Stomach smooth muscle (tissue), 2 donors: ENCODE measurements at regions not wholly inside any gene's neighbourhood (a gene's known extent, or its start where the extent isn't known, plus 50 kb on each side); places are given as distances from the start of the nearest gene placed in this dataset.
"Not testable (repeated sequence)": the region's sequence is repeated elsewhere in the genome, so short reads cannot be mapped to it uniquely, and the experiment has no call there.

ENCODE experiments used
- H3K27ac ChIP-seq: one replicate; pipeline ENCODE4 v1.7.0; 2013; ENCODE audit warnings: mild to moderate bottlenecking, low read length, inconsistent platforms
- H3K27me3 ChIP-seq, 2 donors: one replicate each; pipeline ENCODE4 v1.7.0; 2013; ENCODE audit warnings: low read length in 2 of 2; ENCODE audit not compliant: insufficient read depth in 2 of 2, control insufficient read depth in 1 of 2
- H3K36me3 ChIP-seq, 2 donors: one replicate each; pipeline ENCODE4 v1.7.0; 2013; ENCODE audit warnings: low read length in 2 of 2; ENCODE audit not compliant: control insufficient read depth in 2 of 2, insufficient read depth in 2 of 2
- H3K4me1 ChIP-seq: one replicate; pipeline ENCODE4 v1.7.0; 2013; ENCODE audit warnings: low read length; ENCODE audit not compliant: control insufficient read depth, insufficient read depth
- H3K4me3 ChIP-seq, 2 donors: one replicate each; pipeline ENCODE4 v1.7.0; 2013; ENCODE audit warnings: low read length in 2 of 2
- H3K9ac ChIP-seq, 2 donors: one replicate each; pipeline ENCODE4 v1.7.0; 2013; ENCODE audit warnings: low read length in 2 of 2, mild to moderate bottlenecking in 1 of 2
- H3K9me3 ChIP-seq, 2 donors: one replicate each; pipeline ENCODE4 v1.7.0; 2013; ENCODE audit warnings: low read length in 2 of 2; ENCODE audit not compliant: control insufficient read depth in 2 of 2
- donor health status: healthy.
- donor health status: Pancreatic carcinoma.

DNA sequence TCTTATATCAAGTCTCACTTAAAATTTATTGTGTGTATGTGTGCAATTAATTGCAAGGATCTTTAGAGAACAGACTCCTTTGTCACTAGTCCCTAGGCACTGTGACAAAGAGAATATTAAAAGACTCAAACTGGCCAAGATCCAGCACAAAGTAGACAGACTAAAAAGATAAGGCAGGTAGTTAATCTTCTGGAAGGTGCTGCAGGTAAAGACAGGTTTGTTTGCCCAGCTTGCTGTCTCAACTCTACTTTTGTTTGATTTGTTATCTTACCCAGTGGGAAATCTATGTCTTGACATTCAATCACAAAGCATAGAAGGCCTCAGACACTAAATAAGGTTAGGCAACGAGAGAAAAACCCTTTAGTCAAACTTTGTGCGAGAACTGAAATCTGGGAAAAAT is 807.9 kb upstream of the LRRN3 start:
- Histone ChIP-seq H3K27ac (no peak overlapping the region), H3K27me3 (no peaks in the 10 kb centered on the region), H3K9me3 (no peaks in the 10 kb centered on the region), H3K4me3 (no peak overlapping the region), H3K9ac (no peak overlapping the region), H3K4me1 (no peaks in the 10 kb centered on the region), H3K36me3 (no peaks in the 10 kb centered on the region)

DNA sequence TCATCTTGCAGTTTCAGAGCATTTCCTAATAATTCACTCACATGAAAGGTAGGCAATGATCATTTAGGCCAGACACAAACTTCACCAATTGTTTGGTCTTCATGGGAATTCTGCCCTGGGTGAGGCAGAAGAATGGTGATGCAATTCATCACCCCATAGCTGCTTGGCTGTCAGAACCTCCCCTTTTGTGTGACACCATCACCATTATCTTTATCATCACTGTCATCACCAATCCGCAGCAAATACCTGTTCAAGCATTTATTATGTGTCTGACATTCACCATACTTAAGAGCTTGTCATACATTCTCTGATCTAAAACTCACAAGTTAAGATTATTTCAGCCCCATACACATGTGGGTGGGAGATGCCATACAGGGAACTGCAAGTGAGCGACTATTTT is 799.5 kb upstream of the LRRN3 start:
- H3K9me3 ChIP-seq, result no peaks in the 10 kb centered on the region
- no peaks in the 10 kb centered on the region for H3K36me3 ChIP-seq
- H3K9ac ChIP-seq, result no peak overlapping the region
- H3K27ac ChIP-seq, result no peak overlapping the region
- no peak overlapping the region for H3K4me3 ChIP-seq
- H3K27me3 ChIP-seq, result no peaks in the 10 kb centered on the region
- no peaks in the 10 kb centered on the region for H3K4me1 ChIP-seq

DNA sequence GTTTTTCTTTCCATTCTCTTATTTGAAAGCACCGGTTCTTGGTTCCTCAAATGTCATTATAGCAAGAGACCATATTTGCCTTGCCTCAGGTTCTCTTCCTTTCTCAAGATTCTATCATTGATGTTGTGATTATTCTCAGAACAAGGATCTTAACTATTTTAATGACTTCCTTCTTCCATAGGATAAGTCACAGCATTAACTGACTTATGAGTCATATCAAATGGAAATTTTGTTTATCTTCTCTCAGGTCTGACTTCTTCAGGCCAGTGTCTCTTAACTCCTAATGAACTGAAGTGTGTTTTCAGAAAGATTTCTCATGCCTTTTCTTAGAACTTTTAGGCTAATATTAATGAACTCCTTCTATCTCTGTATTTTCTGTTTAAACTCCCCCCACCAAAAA is 794.6 kb upstream of the LRRN3 start:
- H3K36me3 ChIP-seq, result no peaks in the 10 kb centered on the region
- H3K4me3 ChIP-seq, result no peak overlapping the region
- H3K27me3 ChIP-seq, result no peaks in the 10 kb centered on the region
- no peaks in the 10 kb centered on the region for H3K4me1 ChIP-seq
- peaks cover 0 to 2% of the 10 kb centered on the region in 2 donors for H3K9me3 ChIP-seq
- H3K27ac ChIP-seq, result no peak overlapping the region
- no peak overlapping the region for H3K9ac ChIP-seq

DNA sequence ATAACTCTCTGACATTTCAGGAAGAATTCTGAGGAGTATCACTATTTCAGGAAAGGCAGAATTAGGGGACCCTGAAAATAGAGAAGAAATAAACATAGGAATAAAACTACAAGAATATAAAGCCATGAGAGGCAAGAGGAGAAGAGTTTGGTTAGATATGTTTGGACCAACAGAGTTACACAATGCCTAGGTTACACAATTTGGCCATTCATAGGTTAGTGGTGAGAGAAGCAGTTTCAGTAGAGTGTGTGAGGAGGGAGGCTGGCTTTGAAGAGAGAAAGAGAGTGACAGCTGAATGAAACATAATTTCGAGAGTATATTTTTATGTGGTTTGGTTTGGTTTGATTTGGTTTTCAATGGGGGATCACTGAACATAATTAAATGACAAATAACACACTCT is 783.2 kb upstream of the LRRN3 start:
- H3K4me3 ChIP-seq, result no peak overlapping the region
- no peaks in the 10 kb centered on the region for H3K36me3 ChIP-seq
- H3K27me3 ChIP-seq, result no peaks in the 10 kb centered on the region
- no peaks in the 10 kb centered on the region for H3K9me3 ChIP-seq
- no peaks in the 10 kb centered on the region for H3K4me1 ChIP-seq
- no peak overlapping the region for H3K27ac ChIP-seq
- no peak overlapping the region for H3K9ac ChIP-seq

DNA sequence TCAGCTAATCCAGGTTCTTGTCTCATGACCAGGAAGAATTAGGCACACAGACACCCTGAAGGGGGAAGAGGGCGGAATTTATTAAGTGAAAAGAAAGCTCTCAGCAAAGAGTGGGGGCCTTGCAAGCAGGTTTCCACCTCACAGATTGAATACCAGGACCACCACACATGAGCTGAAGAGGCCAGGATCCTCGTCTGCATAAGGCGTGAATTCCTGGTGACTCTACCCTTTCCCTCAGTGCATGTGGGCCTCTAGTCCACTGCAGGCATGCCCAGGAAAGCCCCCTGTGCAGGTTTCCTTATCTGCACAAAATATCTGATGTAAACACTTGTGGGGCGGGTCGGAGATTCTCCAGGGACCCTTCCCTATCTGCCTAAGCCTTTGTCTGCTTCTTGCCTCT is 782.1 kb upstream of the LRRN3 start:
- no peaks in the 10 kb centered on the region for H3K27me3 ChIP-seq
- H3K4me1 ChIP-seq, result no peaks in the 10 kb centered on the region
- no peaks in the 10 kb centered on the region for H3K36me3 ChIP-seq
- H3K9ac ChIP-seq, result no peak overlapping the region
- no peaks in the 10 kb centered on the region for H3K9me3 ChIP-seq
- no peak overlapping the region for H3K4me3 ChIP-seq
- no peak overlapping the region for H3K27ac ChIP-seq

DNA sequence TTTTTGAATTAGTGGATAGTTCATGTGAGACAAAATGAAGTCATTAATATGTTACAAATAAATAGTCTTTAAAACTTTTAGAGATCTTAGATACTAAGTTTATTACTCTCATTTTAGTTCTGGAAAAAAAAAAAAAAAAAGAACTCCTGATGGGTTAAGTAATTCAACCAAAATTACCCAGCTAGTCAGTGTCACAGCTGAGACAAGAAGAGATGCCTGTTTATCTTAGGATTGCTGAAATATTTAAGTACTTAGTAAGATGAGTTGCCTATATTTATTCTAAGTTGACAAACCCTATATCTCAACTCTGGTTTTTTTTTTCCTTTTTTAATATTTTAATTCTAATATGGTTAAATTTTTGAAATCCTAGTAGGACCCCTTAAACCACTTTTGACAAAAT is 781.0 kb upstream of the LRRN3 start:
- no peaks in the 10 kb centered on the region for H3K36me3 ChIP-seq
- H3K27ac ChIP-seq, result no peak overlapping the region
- H3K4me1 ChIP-seq, result no peaks in the 10 kb centered on the region
- no peak overlapping the region for H3K9ac ChIP-seq
- no peaks in the 10 kb centered on the region for H3K27me3 ChIP-seq
- H3K9me3 ChIP-seq, result peaks cover 0 to 3% of the 10 kb centered on the region in 2 donors
- no peak overlapping the region for H3K4me3 ChIP-seq

DNA sequence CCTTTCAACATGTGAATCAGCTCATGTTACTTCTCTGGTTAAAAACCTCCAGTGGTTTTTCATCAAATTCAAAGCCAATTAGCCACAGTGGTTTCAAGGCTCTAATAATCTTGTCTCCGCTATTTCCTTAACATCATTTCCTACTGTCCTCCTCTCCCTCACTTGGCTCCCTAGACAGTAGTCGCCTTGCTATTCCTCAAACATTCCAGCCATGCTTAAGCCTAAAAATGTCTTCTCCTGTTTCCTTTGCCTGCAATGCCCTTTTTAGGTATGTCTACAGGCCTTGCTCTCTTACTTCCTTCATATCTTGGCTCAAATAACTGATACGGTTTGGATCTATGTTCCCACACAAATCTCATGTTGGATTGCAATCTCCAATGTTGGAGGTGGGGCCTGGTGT is 779.4 kb upstream of the LRRN3 start:
- Histone ChIP-seq H3K27me3 (no peaks in the 10 kb centered on the region), H3K9me3 (peaks cover 0 to 3% of the 10 kb centered on the region in 2 donors), H3K9ac (no peak overlapping the region), H3K4me1 (no peaks in the 10 kb centered on the region), H3K36me3 (no peaks in the 10 kb centered on the region), H3K27ac (no peak overlapping the region), H3K4me3 (no peak overlapping the region)

DNA sequence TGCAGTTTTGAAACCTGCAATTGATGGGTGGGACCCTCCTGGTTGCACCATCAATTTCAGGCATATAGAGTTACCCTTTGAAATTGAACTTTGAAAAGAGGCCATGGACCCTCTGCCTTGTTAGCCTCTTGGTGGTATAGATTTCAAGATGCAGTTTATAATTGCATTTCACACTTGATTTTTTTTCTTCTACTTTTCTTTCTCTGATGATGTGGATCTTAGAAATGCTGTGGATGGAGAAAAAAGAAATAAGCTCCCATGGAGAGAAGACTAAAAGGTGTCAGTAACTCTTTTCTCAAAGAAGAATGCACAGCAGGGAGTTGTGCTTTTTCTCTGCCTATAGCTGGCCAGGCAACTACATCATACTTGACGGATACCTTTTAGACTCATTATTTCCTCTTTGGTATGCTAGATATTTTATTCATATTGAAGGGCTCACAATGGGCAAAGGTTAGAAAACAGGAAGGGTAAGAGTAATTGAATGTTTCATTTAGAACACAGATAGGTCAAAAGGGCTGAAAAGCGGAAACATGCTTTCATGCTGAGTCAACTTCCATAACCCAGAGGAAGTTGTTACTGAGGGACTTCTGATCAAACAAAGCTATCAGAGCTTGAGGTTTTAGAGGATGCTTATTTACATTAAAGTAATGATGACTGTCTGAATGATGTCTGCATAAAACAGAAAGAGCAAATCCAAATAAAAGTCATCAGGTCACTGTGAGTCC is 773.2 kb upstream of the LRRN3 start:
- no peak overlapping the region for H3K27ac ChIP-seq
- H3K36me3 ChIP-seq, result no peaks in the 10 kb centered on the region
- no peaks in the 10 kb centered on the region for H3K4me1 ChIP-seq
- H3K4me3 ChIP-seq, result no peak overlapping the region
- no peaks in the 10 kb centered on the region for H3K27me3 ChIP-seq
- no peak overlapping the region for H3K9ac ChIP-seq
- peaks cover 0 to 3% of the 10 kb centered on the region in 2 donors for H3K9me3 ChIP-seq

DNA sequence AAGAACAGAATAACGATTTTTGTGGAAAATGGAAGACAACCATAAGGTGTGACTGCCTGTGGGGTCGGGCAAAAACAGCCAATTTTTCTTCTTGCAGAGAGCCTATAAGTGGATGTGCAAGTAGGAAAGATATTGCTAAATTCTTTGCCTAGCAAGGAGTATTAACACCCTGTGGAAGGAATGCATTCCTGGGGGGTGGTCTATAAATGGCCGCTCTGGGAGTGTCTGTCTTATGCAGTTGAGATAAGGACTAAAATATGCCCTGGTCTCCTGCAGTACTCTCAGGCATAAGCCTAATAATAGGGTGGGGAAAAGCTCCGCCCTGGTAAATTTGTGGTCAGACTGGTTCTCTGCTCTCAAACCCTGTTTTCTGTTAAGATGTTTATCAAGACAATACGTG is 770.6 kb upstream of the LRRN3 start:
- H3K4me1 ChIP-seq, H3K4me3 ChIP-seq, H3K9me3 ChIP-seq, H3K36me3 ChIP-seq, H3K27me3 ChIP-seq, H3K27ac ChIP-seq, H3K9ac ChIP-seq: not testable (repeated sequence)

DNA sequence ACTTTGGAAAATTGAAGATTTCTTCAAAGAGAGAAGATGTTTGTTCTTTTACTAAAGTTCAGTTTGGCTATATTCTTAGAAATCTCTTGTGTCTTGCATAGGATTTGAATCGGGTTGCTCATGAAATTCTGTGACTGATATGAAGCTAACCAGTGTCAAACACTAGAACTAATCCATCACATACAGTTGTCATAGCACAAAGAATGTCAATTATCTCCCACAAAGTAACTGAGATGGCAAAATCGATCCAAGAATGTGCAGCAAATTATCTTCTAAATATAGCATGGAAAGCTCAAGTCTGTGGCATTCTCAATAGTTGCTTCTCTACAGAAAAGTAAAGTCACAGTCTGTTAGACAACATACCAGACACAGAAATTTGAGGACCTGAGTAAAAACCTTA is 768.1 kb upstream of the LRRN3 start:
- Histone ChIP-seq H3K4me1 (no peaks in the 10 kb centered on the region), H3K9ac (no peak overlapping the region)

DNA sequence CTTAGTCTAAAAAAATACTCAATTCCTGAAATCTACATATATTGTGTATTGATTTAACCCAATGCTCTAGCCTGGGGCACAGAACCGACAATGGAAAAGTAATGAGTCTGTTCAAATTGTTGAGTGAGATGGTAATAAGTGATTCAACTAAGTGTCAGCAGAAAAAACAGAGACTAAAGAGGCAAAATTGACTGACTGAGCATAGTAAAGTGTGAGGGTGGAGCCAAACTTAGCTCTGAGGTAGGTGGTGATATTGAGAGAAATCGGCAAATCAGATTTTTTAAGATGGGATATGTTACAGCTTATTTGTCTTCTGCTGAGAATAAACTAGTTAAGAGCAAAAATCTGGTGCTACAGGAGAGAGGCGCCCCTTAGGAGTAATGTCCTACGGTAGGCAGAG is 764.0 kb upstream of the LRRN3 start:
- Histone ChIP-seq H3K36me3 (no peaks in the 10 kb centered on the region), H3K9ac (no peak overlapping the region), H3K4me3 (no peak overlapping the region), H3K4me1 (no peaks in the 10 kb centered on the region), H3K27me3 (no peaks in the 10 kb centered on the region), H3K9me3 (no peaks in the 10 kb centered on the region), H3K27ac (no peak overlapping the region)

More for the DNA sequence above, 768.1 kb upstream of the LRRN3 start:
- H3K4me3 ChIP-seq, result no peak overlapping the region
- H3K9me3 ChIP-seq, result no peaks in the 10 kb centered on the region
- no peaks in the 10 kb centered on the region for H3K36me3 ChIP-seq
- H3K27ac ChIP-seq, result no peak overlapping the region
- no peaks in the 10 kb centered on the region for H3K27me3 ChIP-seq
